ENCODE measurements at regions not wholly inside any gene's neighbourhood (a gene's known extent, or its start where the extent isn't known, plus 50 kb on each side); places are given as distances from the start of the nearest gene placed in this dataset.
A peak's percentile ranks its signal among the peaks of the same experiment; 100 is the strongest.

GRCh38 chr1:239879321-239880170, 212.1 kb upstream of the FMN2 start:
- no peaks in the 10 kb centered on the region for H3K4me1 Mint-ChIP-seq (ENCODE audit: low read depth, unreplicated experiment)
- no peaks in the 10 kb centered on the region for H3K27me3 Mint-ChIP-seq (ENCODE audit: unreplicated experiment)
- no peak overlapping the region for H3K4me3 Mint-ChIP-seq (ENCODE audit: low read depth, unreplicated experiment)
- H3K9me3 Mint-ChIP-seq (ENCODE audit: low read depth, unreplicated experiment) = no peaks in the 10 kb centered on the region
- BruUV-seq (replicated peaks) = no TSS peak
- DNase-seq = peak; percentile 21
- intact Hi-C loops (cut with micrococcal nuclease; ENCODE audit: unreplicated experiment) = no loop called here
- CTCF ChIA-PET = no interaction called here
- H3K27ac Mint-ChIP-seq (ENCODE audit: unreplicated experiment) = no peak overlapping the region
- no peak for TF ChIP-seq CTCF (IDR thresholded peaks at IDR 0.05; ENCODE audit: unreplicated experiment)
- no peaks in the 10 kb centered on the region for H3K36me3 Mint-ChIP-seq (ENCODE audit: insufficient read depth, unreplicated experiment)

GRCh38 chr1:239882967-239883366, 208.7 kb upstream of the FMN2 start:
- H3K4me1 Mint-ChIP-seq (ENCODE audit: low read depth, unreplicated experiment) = no peaks in the 10 kb centered on the region
- no peak for DNase-seq
- CTCF ChIA-PET = no interaction called here
- H3K9me3 Mint-ChIP-seq (ENCODE audit: low read depth, unreplicated experiment) = peaks cover 3% of the 10 kb centered on the region
- H3K27ac Mint-ChIP-seq (ENCODE audit: unreplicated experiment) = no peak overlapping the region
- intact Hi-C loops (cut with micrococcal nuclease; ENCODE audit: unreplicated experiment) = no loop called here
- H3K36me3 Mint-ChIP-seq (ENCODE audit: insufficient read depth, unreplicated experiment) = peaks cover under 1% of the 10 kb centered on the region
- no peaks in the 10 kb centered on the region for H3K27me3 Mint-ChIP-seq (ENCODE audit: unreplicated experiment)
- no TSS peak for BruUV-seq (replicated peaks)
- TF ChIP-seq CTCF (IDR thresholded peaks at IDR 0.05; ENCODE audit: unreplicated experiment) = no peak
- no peak overlapping the region for H3K4me3 Mint-ChIP-seq (ENCODE audit: low read depth, unreplicated experiment)

DNA sequence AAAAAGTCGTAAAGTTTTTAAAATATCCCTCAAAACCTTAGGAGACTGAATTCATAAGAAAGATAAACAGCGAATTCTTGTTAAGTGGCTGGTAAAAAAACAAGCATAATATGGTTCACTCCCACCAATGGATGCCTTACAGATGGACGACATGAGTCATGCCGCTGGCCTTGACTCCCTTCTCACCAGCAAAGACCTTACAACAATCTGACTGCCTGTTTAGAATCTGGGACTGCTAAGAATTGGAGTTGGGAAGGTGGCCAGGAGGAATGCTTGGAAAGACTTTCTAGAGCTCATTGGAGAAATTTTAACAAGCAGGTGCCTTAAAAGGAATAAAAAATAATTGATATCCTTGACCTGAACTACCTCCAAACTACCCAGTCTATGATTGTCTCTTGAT, 206.9 kb upstream of the FMN2 start:
- H3K4me3 Mint-ChIP-seq (ENCODE audit: low read depth, unreplicated experiment) = no peak overlapping the region
- DNase-seq = no peak
- BruUV-seq (replicated peaks) = no TSS peak
- intact Hi-C loops (cut with micrococcal nuclease; ENCODE audit: unreplicated experiment) = no loop called here
- peaks cover 3% of the 10 kb centered on the region for H3K36me3 Mint-ChIP-seq (ENCODE audit: insufficient read depth, unreplicated experiment)
- peaks cover 3% of the 10 kb centered on the region for H3K9me3 Mint-ChIP-seq (ENCODE audit: low read depth, unreplicated experiment)
- TF ChIP-seq CTCF (IDR thresholded peaks at IDR 0.05; ENCODE audit: unreplicated experiment) = no peak
- H3K4me1 Mint-ChIP-seq (ENCODE audit: low read depth, unreplicated experiment) = no peaks in the 10 kb centered on the region
- CTCF ChIA-PET = no interaction called here
- H3K27me3 Mint-ChIP-seq (ENCODE audit: unreplicated experiment) = no peaks in the 10 kb centered on the region
- no peak overlapping the region for H3K27ac Mint-ChIP-seq (ENCODE audit: unreplicated experiment)

GRCh38 chr1:239886266-239886665, 205.4 kb upstream of the FMN2 start:
- Mint-ChIP-seq H3K36me3 (ENCODE audit: insufficient read depth, unreplicated experiment) (peaks cover 3% of the 10 kb centered on the region), H3K4me3 (ENCODE audit: low read depth, unreplicated experiment) (no peak overlapping the region), H3K4me1 (ENCODE audit: low read depth, unreplicated experiment) (no peaks in the 10 kb centered on the region), H3K9me3 (ENCODE audit: low read depth, unreplicated experiment) (peaks cover 3% of the 10 kb centered on the region), H3K27ac (ENCODE audit: unreplicated experiment) (no peak overlapping the region), H3K27me3 (ENCODE audit: unreplicated experiment) (no peaks in the 10 kb centered on the region)
- no peak for TF ChIP-seq CTCF (IDR thresholded peaks at IDR 0.05; ENCODE audit: unreplicated experiment)
- CTCF ChIA-PET = interaction anchor here (1.1 kb wide), 1 partner anchor 12 kb away, joined by 4 read pairs; no protein-coding TSS in a partner anchor
- BruUV-seq (replicated peaks) = no TSS peak
- no peak for DNase-seq
- intact Hi-C loops (cut with micrococcal nuclease; ENCODE audit: unreplicated experiment) = no loop called here
